ENCODE measurements at regions not wholly inside any gene's neighbourhood (a gene's known extent, or its start where the extent isn't known, plus 50 kb on each side); places are given as distances from the start of the nearest gene placed in this dataset.

- H3K9me3 ChIP-seq (replicated peaks; ENCODE audit: control insufficient read depth, insufficient read depth, low read length): no peaks in the 10 kb centered on the region
- intact Hi-C loops (cut with micrococcal nuclease; ENCODE audit: unreplicated experiment): loop anchor here (10.0 kb wide), 2 partner anchors 293 to 443 kb away; no protein-coding TSS in a partner anchor
These were observed 141.9 kb upstream of the SGO1 start for GRCh38 chr3:20327889-20328288.

More at GRCh38 chr3:20327889-20328288, 141.9 kb upstream of the SGO1 start:
- in situ Hi-C loops (cut with MboI): loop anchor here (25.0 kb wide), 1 partner anchor 1159 kb away; no protein-coding TSS in a partner anchor
- no peak overlapping the region for H3K27ac ChIP-seq (ENCODE audit: control insufficient read depth, insufficient read depth)
- H3K4me1 ChIP-seq (ENCODE audit: control insufficient read depth, insufficient read depth, low read length): peaks cover 4% of the 10 kb centered on the region; the same call in 1 of the 2 replicates
- no peak overlapping the region for H3K4me2 ChIP-seq (ENCODE audit: control insufficient read depth, insufficient read depth)
- TF ChIP-seq CHD2 (IDR thresholded peaks at IDR 0.05; ENCODE audit: borderline replicate concordance, low read depth, low read length) (no peak), SKIL (IDR thresholded peaks at IDR 0.05; ENCODE audit: low read depth, poor library complexity, severe bottlenecking) (no peak), NR2F1 (conservative IDR thresholded peaks at IDR 0.05) (no peak), ZNF622 (IDR thresholded peaks at IDR 0.05) (no peak), GATAD2B (conservative IDR thresholded peaks at IDR 0.05; ENCODE audit: low read depth) (no peak)
- DNase-seq (ENCODE audit: low read depth, low spot score) (no peak), FAIRE-seq (no peak), ATAC-seq (no peak)
- no peaks in the 10 kb centered on the region for H3K79me2 ChIP-seq (ENCODE audit: control insufficient read depth, insufficient read depth, low read length)
- H3K27me3 ChIP-seq (replicated peaks in 1 of 2; ENCODE audit: control insufficient read depth in 2 of 2, insufficient read depth in 2 of 2, low read length in 1 of 2): no peaks in the 10 kb centered on the region
- ChIA-PET CTCF (no interaction called here), POLR2A (no interaction called here), RAD21 (ENCODE audit: unreplicated experiment) (interaction anchor here (1.1 kb wide), 1 partner anchor 15 kb away, joined by 3 read pairs; no protein-coding TSS in a partner anchor), SMC1A (ENCODE audit: uncharacterized antibody, unreplicated experiment) (interaction anchor here (0.6 to 1.4 kb wide), 2 partner anchors 10 to 284 kb away, joined by 3 read pairs; no protein-coding TSS in a partner anchor)
- H2AFZ ChIP-seq (ENCODE audit: control insufficient read depth, low read depth, low read length): no peak overlapping the region
- no peaks in the 10 kb centered on the region for H3K36me3 ChIP-seq (ENCODE audit: control insufficient read depth in 2 of 2, insufficient read depth in 2 of 2, low read length in 1 of 2)
- no peak overlapping the region for H3K9ac ChIP-seq (ENCODE audit: control insufficient read depth, insufficient read depth, low read length)
- 58% methylated on average over 1 of the region's 1 CpG for whole genome bisulfite sequencing (ENCODE audit: insufficient coverage, insufficient replicate concordance, low lambda C conversion rate, missing lambda C conversion rate)
- no peak overlapping the region for H3K4me3 ChIP-seq
- no peaks in the 10 kb centered on the region for H4K20me1 ChIP-seq (ENCODE audit: control insufficient read depth, insufficient read depth)
- BruUV-seq (replicated peaks): no TSS peak
